Tongue (tissue), 1 donor: ENCODE measurements at regions not wholly inside any gene's neighbourhood (a gene's known extent, or its start where the extent isn't known, plus 50 kb on each side); places are given as distances from the start of the nearest gene placed in this dataset.
"Not testable (repeated sequence)": the region's sequence is repeated elsewhere in the genome, so short reads cannot be mapped to it uniquely, and the experiment has no call there.

Experiments
- DNase-seq: peaks from one replicate; pipeline ENCODE4 v3.0.0-alpha.2; 2015

DNA sequence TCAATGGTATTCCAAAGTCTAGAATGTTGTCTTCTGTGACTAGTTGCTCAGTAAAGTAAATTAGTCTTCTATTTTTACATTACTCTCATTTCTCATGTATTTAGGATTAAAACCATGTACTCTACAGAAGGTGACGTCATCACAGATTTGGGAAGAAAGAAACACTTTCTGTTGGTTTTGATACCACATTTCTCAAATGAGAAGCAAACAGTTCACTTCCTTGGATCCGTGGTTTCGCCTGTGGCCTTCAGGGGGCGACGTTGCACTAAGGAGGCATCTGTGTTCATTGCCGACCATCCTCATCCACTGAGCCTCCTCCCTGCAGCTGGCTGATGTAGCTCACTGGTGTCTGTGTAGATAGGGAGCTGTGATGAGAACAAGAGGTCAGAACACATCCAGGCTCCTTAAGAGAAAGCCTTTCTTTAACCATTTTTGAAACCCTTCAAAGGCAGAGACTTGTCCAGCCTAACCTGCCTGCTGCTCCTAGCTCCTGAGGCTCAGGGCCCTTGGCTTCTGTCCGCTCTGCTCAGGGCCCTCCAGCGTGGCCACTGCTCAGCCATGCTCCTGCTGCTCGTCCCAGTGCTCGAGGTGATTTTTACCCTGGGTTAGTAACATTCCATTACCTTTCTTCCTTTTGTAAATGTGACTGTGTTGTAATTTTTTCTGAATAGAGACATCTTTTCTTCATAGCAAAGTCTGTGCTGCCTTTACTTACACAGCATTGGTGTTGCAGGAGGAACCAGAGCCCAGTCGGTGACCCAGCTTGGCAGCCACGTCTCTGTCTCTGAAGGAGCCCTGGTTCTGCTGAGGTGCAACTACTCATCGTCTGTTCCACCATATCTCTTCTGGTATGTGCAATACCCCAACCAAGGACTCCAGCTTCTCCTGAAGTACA lies 220.6 kb upstream of the OR4E1 start:
- DNase-seq = no peak

DNA sequence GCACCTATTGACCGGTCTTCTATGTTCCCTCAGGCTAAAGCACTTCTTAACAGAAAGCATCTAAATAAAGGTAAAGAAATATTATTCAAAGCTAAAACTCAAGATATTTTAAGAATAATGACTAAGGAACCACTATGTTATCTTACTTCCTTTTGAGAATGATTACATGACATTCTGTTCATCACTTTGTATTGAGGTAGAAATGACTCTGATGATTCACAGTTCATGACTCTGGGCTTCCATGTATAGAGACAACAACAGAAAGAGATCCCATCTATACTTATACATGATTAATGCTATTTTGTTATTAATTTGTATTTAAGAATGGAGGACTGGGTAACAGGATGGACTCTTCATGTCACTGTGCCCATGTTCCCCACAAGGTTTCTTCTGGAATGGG lies 218.3 kb upstream of the OR4E1 start:
- DNase-seq = no peak

DNA sequence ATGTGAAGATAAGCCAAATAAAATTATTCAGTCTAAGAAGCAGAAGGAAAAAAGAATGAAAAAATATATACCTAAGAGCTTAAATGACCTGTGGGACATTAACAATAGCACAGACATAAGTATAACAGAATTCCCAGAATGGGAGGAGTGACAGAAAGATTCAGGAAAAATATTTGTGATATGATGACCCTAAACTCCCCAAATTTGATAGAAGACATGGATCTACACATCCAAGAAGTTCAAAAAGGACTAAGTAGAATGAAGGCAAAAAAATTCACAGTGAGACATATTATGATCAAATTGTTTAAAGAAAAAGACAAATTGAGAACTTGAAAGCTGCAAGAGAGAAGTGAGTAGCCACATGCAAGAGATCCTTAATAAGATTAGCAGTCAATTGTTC lies 211.4 kb upstream of the OR4E1 start:
- no peak for DNase-seq

DNA sequence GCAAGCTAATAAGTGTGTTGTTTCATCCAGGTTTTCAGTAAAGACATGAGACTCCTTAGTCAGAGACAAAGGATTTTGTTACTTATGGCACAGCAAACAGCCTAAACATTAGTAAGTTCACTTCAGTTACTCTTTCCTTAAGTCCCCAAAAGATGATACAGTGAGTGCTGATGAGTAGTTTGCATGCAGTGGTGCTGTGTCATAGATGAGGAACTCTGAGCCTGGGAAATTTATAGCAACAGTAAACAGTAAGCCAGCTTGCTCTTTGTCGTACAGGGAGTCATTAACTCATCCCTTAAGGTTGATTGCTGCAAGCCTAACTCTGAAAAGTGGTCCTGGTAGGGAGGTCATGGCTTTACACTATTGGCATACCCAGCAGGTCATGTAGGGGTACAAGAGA lies 208.6 kb upstream of the OR4E1 start:
- DNase-seq = no peak

DNA sequence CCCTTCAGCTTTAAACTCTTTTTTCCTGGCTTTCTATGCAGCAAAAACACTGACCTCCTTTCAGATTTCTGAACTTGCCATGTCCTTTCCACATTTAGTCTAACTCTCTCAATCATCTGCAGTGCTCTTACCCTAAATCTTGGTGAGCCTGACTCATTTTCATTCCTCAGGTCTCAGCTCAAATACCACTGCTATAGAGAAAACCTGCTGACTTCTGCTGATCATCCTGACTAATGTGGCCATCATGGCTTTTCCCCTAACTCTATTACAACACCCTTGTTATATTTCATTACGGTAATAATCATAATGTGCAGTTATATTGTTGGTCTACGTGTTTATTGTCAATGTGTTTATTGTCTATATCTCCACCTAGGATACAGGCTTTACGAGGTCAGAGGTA lies 207.3 kb upstream of the OR4E1 start:
- DNase-seq = no peak

DNA sequence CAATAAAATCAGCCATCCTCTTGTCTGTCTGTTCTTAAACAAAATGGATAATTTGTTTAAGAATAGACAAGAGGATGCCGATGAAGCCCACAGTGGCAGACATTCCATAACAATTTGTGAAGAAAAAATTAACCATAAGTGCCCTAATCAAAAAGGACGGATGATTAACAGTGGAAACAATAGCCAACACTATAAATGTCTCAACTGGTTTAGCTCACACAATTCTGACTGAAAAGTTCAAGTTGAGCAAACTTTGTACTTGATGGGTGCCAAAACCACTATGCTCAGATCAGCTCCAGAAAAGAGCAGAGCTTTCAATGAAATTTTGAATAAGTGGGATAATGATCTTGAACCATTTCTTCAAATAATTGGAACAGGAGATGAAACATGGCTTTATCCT lies 202.2 kb upstream of the OR4E1 start:
- DNase-seq = no peak

DNA sequence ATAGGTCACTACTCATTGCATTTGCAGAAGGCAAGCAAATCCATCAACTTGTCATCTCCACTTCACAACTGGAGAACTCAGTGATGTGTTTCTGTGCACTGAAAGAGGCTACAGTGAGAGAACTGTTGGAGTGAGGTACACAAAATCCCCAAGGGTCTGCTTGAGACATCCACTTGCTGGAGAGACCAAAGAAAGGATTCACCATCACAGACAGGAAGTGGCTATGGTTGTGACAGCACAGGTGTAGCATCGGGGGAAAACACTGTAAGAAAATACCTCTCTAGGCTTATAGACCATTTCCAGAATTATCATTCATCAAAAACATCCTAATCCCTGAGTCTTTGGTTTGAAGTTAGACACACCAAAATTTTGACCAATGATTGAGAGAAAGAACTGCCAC lies 201.3 kb upstream of the OR4E1 start:
- DNase-seq = no peak

DNA sequence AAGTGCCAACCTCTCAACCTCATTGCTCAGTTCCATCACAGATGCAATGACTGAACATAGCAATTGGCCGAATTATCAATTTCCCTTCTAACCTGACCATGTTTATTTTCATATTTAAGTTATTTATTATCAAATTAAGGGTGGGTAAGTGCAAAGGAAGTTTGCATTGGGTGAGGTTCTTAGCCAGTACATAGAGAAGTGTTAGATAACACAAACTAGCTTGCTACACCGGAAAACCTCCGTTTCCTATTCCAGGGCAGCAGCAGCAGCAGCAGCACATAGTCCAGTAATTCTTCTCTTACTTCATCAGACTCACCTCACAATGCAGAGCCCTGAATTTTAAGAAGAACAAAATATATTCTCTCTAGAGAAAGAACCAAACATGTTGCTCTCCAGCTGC lies 200.5 kb upstream of the OR4E1 start:
- no peak for DNase-seq

DNA sequence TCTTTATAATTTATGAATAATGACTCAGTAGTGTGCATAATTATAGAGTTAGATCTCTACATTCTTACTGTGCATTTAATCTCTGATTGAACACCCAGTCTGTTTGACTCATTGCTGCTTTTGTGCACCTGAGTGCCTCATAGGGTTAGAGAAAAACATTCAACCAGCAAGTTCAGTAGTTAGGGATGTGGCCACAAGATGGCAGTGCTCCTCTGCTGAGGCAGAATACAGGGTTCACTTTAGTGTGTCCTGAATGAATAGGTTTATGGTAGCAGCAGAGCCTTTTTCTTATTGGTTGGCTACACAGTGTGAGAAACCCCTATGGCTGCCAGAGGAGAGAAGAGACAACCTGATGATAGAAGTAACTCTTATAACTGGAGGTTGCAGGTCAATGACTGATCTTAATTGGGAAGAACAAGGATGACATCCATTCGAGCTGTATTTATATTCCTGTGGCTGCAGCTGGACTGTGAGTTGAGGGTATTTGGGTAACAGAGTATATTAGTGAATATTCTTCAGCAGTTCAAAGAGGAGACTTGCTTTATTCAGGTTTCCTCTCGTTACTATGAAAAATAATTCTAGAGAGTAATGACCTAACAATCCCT lies 194.9 kb upstream of the OR4E1 start:
- peak; percentile 60 for DNase-seq

DNA sequence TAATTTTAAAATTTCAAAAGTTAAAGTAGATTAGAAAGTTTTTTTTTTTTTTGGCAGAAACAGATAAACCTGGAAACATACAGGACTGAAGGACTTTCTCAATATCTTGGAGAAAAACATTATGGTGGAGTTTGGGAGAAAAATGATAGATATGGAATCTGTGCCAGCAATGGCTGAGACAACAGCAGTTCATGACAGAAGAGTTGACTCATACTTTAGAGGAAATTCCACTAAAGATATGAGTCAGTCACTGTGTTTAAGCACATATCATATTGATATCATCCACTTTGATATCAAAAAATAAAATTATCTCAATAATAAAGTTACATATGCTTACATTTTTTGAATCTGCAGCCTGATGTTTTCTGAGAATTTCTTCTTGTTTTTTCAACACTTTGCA lies 193.9 kb upstream of the OR4E1 start:
- DNase-seq = no peak

DNA sequence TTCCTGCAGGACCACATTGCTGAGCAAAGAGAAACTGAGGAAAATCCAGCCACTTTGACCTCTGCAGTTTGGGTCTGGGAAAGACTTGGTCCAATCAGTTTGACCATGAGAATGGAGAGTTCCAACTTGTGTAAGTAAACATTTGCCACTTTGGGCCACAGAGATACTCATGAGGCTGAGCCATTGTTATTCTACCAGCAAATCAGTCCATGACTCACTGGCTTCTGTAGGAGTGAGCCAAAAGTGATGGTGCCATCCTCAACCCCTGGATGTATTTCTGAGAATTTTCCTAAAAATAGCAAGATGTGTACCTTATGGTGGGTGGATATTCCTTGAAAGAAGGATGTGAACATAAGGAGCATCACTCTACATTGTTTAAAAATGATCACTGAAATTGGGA lies 192.9 kb upstream of the OR4E1 start:
- DNase-seq = no peak

DNA sequence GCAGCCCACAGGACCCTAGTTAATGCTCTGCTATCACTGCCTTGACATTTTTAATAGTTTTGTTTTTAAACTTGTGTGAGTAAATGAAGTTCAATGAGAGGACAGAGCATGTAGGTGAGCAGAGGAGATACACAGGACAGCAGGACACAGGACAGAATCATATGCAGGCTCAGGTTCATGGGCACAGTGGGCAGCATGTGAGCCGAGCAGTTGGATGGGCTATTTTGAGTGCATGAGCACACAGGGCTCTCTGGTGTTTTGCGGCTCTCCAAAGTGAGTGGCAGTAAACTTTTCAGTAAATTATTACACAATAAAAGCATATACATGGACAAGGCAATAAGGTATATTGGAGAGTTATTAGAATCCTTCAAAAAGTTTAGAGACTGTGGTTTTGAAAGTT lies 189.7 kb upstream of the OR4E1 start:
- no peak for DNase-seq

DNA sequence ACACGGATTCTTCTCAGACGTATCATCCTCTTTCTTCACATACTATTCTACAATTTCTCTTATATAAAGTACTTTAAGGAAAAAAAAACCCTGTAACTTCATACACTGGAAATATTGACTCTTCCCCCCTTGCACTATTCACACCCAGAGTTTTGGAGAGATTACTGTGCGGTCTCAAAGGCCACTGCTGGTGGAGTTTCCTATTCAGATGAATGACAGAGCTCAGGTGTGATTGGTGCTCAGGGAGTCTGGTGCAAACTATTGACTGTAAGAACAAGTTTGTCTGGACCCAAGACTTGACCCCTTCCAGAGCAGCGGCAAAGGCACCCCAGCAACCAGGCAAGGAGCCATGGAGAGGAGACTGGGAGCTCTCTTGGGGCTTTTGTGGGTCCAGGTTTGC lies 187.5 kb upstream of the OR4E1 start:
- DNase-seq = no peak

DNA sequence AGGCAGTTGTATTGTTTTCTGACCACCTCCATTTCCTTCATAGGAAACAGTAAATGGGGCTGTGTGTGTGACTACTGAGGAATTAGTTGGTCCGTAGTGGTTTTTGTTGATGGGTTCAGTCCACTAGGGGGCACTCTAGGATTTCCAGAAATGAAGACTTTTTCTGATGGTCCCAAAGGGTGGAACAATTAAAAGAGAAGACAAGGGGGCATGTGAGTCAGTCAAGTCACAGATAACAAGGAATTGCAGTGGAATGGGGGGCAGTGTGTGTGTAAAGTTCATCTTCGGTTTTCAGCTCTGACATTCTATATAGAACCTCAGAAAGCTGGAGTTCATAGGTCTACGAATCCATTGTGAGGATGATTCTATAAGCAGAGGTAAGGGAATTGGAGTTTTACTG lies 186.6 kb upstream of the OR4E1 start:
- DNase-seq = no peak

DNA sequence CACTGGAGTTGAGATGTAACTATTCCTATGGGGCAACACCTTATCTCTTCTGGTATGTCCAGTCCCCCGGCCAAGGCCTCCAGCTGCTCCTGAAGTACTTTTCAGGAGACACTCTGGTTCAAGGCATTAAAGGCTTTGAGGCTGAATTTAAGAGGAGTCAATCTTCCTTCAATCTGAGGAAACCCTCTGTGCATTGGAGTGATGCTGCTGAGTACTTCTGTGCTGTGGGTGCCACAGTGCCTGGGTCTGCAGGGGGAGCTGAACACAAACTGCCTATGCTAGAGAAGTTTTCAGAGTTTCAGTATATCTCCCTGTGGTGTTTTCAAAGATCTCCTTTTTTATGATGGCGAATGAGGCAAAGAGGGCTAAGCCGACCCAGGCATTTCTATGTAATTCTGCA lies 179.2 kb upstream of the OR4E1 start:
- DNase-seq = no peak

DNA sequence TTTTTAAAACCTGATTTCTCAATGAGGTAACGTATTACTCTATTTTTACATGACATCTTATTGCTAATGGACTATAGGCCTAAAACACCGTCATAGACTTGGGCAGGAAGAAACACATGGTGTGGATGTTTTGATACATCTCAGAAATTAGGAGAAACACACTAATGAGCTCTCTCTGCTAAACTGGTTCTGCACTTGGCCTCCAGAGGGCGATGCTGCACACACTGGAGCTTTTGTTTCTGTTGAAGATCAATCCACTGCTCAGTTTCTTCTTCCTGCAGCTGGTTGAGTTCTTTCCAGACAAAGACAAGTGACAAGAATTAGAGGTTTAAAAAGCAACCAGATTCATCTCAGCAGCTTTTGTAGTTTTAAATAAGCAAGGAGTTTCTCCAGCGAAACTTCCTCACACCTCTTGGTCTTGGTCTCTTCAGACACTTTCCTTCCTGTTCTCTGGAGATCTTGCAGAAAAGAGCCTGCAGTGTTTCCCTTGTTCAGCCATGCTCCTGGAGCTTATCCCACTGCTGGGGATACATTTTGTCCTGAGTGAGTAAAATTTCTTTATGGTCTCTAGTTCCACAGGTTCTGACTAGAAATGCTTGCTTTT lies 178.5 kb upstream of the OR4E1 start:
- DNase-seq = peak; percentile 48

DNA sequence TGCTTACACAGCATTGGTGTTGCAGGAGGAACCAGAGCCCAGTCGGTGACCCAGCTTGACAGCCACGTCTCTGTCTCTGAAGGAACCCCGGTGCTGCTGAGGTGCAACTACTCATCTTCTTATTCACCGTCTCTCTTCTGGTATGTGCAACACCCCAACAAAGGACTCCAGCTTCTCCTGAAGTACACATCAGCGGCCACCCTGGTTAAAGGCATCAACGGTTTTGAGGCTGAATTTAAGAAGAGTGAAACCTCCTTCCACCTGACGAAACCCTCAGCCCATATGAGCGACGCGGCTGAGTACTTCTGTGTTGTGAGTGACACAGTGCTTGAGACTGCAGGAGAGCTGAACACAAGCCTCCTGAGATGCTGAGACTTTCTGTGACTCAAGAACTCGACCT lies 173.3 kb upstream of the OR4E1 start:
- not testable (repeated sequence) for DNase-seq

DNA sequence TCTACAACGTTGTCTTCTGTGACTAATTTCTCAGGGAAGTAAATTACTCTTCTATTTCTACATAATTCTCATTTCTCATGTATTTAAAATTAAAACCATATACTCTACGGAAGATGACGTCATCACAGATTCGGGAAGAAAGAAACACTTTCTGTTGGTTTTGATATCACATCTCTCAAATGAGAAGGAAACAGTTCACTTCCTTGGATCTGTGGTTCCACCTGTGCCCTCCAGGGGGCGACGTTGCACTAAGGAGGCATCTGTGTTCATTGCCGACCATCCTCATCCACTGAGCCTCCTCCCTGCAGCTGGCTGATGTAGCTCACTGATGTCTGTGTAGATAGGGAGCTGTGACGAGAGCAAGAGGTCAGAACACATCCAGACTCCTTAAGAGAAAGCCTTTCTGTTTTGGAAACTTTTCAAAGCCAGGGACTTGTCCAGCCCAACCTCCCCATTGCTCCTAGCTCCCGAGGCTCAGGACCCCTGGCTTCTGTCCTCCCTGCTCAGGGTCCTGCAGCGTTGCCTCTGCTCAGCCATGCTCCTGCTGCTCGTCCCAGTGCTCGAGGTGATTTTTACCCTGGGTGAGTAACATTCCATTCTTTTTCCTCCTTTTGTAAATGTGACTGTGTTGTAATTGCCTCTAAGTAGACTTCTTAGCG lies 172.7 kb upstream of the OR4E1 start:
- DNase-seq = no peak

DNA sequence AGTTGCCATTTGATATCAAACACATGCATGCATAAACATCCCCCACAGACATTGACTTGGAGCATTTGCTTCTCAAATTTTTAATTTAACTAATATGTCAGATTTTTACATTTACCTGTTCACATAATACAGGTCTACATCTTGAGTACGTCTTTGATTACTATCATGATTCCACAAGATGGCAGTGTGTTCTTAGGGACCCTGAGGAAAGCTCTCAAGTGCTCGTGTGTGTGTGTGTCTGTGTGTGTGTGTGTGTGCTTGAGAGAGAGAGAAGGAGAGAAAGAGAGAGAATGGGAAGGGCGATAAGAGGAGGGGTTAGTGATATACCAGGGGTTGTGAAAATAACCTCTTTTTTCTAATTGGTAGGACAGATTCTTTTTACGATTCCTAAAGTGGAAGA lies 167.1 kb upstream of the OR4E1 start:
- no peak for DNase-seq

DNA sequence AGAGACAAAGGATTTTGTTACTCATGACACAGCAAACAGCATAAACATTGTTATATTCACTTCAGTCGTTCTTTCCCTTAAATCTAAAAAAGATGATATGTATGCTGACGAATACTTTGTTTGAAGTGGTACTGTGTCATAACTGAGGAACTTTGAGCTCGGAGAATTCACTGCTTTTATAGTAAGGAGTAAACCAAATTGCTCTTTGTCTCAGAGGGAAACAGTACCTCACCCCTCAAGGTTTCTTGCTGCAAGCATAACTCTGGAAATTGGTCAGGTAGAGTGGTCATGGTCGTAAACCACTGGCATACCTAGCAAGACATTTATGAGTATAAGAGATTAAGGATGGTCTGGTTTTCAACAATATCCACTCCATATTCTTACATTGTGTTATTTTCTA lies 160.2 kb upstream of the OR4E1 start:
- no peak for DNase-seq

DNA sequence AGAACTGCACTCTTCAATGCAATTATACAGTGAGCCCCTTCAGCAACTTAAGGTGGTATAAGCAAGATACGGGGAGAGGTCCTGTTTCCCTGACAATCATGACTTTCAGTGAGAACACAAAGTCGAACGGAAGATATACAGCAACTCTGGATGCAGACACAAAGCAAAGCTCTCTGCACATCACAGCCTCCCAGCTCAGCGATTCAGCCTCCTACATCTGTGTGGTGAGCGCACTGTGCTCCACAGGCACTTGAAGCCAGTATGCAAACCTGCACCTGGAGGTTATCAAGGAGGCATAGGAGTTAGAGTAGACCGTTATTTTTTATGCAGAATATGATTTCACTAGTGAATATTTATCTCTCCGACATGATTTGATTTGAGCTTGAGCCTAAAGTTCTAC lies 152.2 kb upstream of the OR4E1 start:
- no peak for DNase-seq

DNA sequence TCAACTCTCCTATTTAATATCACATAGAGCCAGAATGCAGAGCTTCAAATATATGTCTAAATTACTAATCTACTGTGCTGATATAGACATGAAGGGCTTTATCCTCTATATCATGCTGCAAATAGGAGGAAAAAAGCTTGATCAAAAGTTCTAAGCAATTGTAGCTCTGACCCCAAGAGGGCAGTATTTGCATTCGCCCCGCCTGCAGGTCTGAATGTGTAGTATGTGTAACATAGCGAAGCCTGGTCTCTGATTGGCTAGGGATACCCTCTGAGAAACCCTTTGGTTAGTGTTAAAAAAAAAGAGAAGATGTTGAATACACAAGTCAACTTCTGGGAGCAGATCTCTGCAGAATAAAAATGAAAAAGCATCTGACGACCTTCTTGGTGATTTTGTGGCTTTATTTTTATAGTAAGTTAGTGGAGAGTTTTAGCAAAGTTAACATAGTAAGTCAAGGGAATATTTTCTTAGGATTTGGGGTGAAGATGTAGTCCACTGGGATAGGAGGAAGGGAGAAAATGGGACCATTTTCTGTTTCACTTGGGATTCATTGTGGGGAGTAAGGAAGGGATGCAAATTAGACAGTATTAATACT lies 151.6 kb upstream of the OR4E1 start:
- DNase-seq = no peak

DNA sequence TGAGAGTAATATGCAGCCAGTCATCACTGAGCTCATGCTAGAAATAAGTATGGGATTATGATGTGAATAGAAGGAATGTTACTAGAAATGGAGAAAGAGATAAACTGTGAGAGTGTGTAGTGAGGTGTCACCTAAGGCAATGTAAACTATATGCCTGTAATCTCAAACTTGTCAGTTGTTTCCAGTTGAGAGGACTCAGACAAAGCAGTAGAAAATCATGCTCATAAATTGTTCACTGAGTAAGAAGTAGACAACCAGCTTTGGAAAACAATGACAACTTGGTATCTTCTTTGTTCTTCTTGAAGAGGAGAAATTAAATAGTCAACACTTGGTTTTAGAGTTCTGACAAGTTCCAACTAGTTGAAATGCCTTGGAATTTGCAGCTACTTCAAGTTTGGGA lies 148.5 kb upstream of the OR4E1 start:
- peak; percentile 4 for DNase-seq
